ENCODE measurements at regions not wholly inside any gene's neighbourhood (a gene's known extent, or its start where the extent isn't known, plus 50 kb on each side); places are given as distances from the start of the nearest gene placed in this dataset.

DNA sequence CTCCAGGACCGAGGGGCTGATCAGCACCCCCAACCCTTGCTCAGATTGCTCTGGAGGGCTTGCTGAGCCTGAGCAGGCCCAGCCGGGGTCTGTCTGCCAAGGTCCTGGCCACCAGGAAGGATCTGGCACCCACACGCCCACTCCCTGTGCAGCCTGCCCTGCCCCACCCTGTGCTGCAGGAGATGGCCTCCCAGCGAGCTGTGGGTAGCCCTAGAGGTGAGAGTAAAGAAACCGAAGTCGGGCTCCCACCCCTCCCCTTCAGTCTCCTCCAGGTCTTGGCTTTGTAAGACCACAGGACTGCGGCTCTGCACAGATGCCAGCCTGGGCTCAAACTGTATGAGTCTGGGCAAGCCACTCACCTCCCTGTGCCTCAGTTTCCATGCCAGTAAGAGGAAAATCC is 307.8 kb downstream of the BCL11B start:
- no peak for TF ChIP-seq POLR2A (IDR thresholded peaks at IDR 0.05; ENCODE audit: low read length)
- no peak for TF ChIP-seq GATA1 (IDR thresholded peaks at IDR 0.05; ENCODE audit: low read depth, low read length)

Measured in erythroblast (primary cell).